ENCODE measurements at regions not wholly inside any gene's neighbourhood (a gene's known extent, or its start where the extent isn't known, plus 50 kb on each side); places are given as distances from the start of the nearest gene placed in this dataset.
A peak's percentile ranks its signal among the peaks of the same experiment; 100 is the strongest.

GRCh38 chr7:17520941-17521340, 222.5 kb downstream of the AHR start:
- Histone ChIP-seq H3K27ac (no peak overlapping the region), H3K4me3 (no peak overlapping the region), H3K4me2 (no peak overlapping the region), H3K9me2 (replicated peaks; ENCODE audit: insufficient read depth) (no peaks in the 10 kb centered on the region), H3K36me3 (replicated peaks; ENCODE audit: insufficient read depth, low read depth) (no peaks in the 10 kb centered on the region), H3K4me1 (ENCODE audit: insufficient read depth) (peaks cover 18% of the 10 kb centered on the region), H4K20me1 (ENCODE audit: insufficient read depth, poor library complexity, severe bottlenecking) (no peaks in the 10 kb centered on the region), H2AFZ (no peak overlapping the region), H3K79me2 (peaks cover 10% of the 10 kb centered on the region), H3K9me3 (ENCODE audit: low read depth) (no peaks in the 10 kb centered on the region), H3K27me3 (no peaks in the 10 kb centered on the region)
- 86% methylated on average over 1 of the region's 1 CpG for WGBS (ENCODE audit: low lambda C conversion rate, missing lambda C conversion rate)
- TF ChIP-seq EZH2phosphoT487 (IDR thresholded peaks at IDR 0.05; ENCODE audit: low read depth, severe bottlenecking, unreplicated experiment) (no peak), CTCF (IDR thresholded peaks at IDR 0.05; ENCODE audit: poor library complexity) (no peak)
- no peak for DNase-seq (ENCODE audit: low spot score)

GRCh38 chr7:17521437-17521836, 223.0 kb downstream of the AHR start:
- H4K20me1 ChIP-seq (ENCODE audit: insufficient read depth, poor library complexity, severe bottlenecking) = no peaks in the 10 kb centered on the region
- H3K27ac ChIP-seq = no peak overlapping the region
- H3K4me1 ChIP-seq (ENCODE audit: insufficient read depth) = peaks cover 18% of the 10 kb centered on the region
- no peaks in the 10 kb centered on the region for H3K27me3 ChIP-seq
- H2AFZ ChIP-seq = no peak overlapping the region
- H3K9me2 ChIP-seq (replicated peaks; ENCODE audit: insufficient read depth) = no peaks in the 10 kb centered on the region
- no peak for DNase-seq (ENCODE audit: low spot score)
- WGBS (ENCODE audit: low lambda C conversion rate, missing lambda C conversion rate) = 50% methylated on average over 2 of the region's 2 CpGs
- TF ChIP-seq CTCF (IDR thresholded peaks at IDR 0.05; ENCODE audit: poor library complexity) = no peak
- TF ChIP-seq EZH2 (IDR thresholded peaks at IDR 0.05; ENCODE audit: borderline replicate concordance) = no peak
- no peak for TF ChIP-seq EZH2phosphoT487 (IDR thresholded peaks at IDR 0.05; ENCODE audit: low read depth, severe bottlenecking, unreplicated experiment)
- no peak overlapping the region for H3K4me2 ChIP-seq
- H3K79me2 ChIP-seq = peaks cover 10% of the 10 kb centered on the region
- no peaks in the 10 kb centered on the region for H3K36me3 ChIP-seq (replicated peaks; ENCODE audit: insufficient read depth, low read depth)
- no peaks in the 10 kb centered on the region for H3K9me3 ChIP-seq (ENCODE audit: low read depth)
- H3K4me3 ChIP-seq = no peak overlapping the region

- H2AFZ ChIP-seq = peak overlapping the region; percentile 14
- DNase-seq (ENCODE audit: low spot score) = peak; percentile 30
These were observed 225.6 kb downstream of the AHR start for GRCh38 chr7:17523813-17524739.

More at GRCh38 chr7:17523813-17524739, 225.6 kb downstream of the AHR start:
- Histone ChIP-seq H3K27me3 (no peaks in the 10 kb centered on the region), H3K9me3 (ENCODE audit: low read depth) (no peaks in the 10 kb centered on the region), H3K79me2 (peaks cover 17% of the 10 kb centered on the region), H3K4me3 (no peak overlapping the region), H3K4me1 (ENCODE audit: insufficient read depth) (peaks cover 18% of the 10 kb centered on the region), H3K36me3 (replicated peaks; ENCODE audit: insufficient read depth, low read depth) (no peaks in the 10 kb centered on the region), H3K4me2 (peak overlapping the region; percentile 51), H4K20me1 (ENCODE audit: insufficient read depth, poor library complexity, severe bottlenecking) (no peaks in the 10 kb centered on the region), H3K27ac (peak overlapping the region; percentile 43), H3K9me2 (replicated peaks; ENCODE audit: insufficient read depth) (no peaks in the 10 kb centered on the region)
- WGBS (ENCODE audit: low lambda C conversion rate, missing lambda C conversion rate) = 46% methylated on average over 7 of the region's 7 CpGs
- no peak for TF ChIP-seq CTCF (IDR thresholded peaks at IDR 0.05; ENCODE audit: poor library complexity)
- no peak for TF ChIP-seq EZH2phosphoT487 (IDR thresholded peaks at IDR 0.05; ENCODE audit: low read depth, severe bottlenecking, unreplicated experiment)
- TF ChIP-seq EZH2 (IDR thresholded peaks at IDR 0.05; ENCODE audit: borderline replicate concordance) = no peak
